Right lobe of liver (tissue), 6 donors: ENCODE measurements at regions not wholly inside any gene's neighbourhood (a gene's known extent, or its start where the extent isn't known, plus 50 kb on each side); places are given as distances from the start of the nearest gene placed in this dataset.

Experiments
- ATAC-seq, 4 donors: fragments of 200-7000 bp; cut with Tn5 transposase; one replicate each; pipeline ENCODE4 v1.9.1; 2020; ENCODE audit warnings: mild to moderate bottlenecking in 4 of 4, moderate library complexity in 4 of 4
- DNase-seq, 3 donors: peaks; one replicate each; pipeline ENCODE4 v3.0.0-alpha.2; 2020
- H3K27ac ChIP-seq, 3 donors: fragments of 200-600 bp; one replicate each; pipeline ENCODE4 v1.8.0; 2022
- H3K27me3 ChIP-seq, 2 donors: fragments of 200-600 bp; one replicate each; pipeline ENCODE4 v1.8.0; 2022
- H3K36me3 ChIP-seq, 4 donors: fragments of 200-600 bp; sonication (generic) in 1 of 4; one replicate each; pipeline versions ENCODE4 v1.5.1 to v1.8.0; 2017 to 2022; ENCODE audit warnings: control low read depth in 1 of 4
- H3K4me1 ChIP-seq, 4 donors: fragments of 200-600 bp; sonication (generic) in 1 of 4; one replicate each; pipeline versions ENCODE4 v1.5.1 to v1.8.0; 2017 to 2022; ENCODE audit warnings: control low read depth in 1 of 4
- H3K4me3 ChIP-seq, 3 donors: fragments of 200-600 bp; one replicate each; pipeline ENCODE4 v1.8.0; 2022
- H3K9me3 ChIP-seq, 4 donors: fragments of 200-600 bp; sonication (generic) in 1 of 4; one replicate each; pipeline versions ENCODE4 v1.5.1 to v1.8.0; 2017 to 2022; ENCODE audit warnings: control low read depth in 1 of 4
- CTCF ChIP-seq, 4 donors: fragments of 200-600 bp in 3 of 4; fragments of 450-650 bp in 1 of 4; IDR thresholded peaks; one replicate each; pipeline versions ENCODE4 v1.5.1 to v1.8.0; 2016 to 2022; ENCODE audit warnings: antibody characterized with exemption in 4 of 4, mild to moderate bottlenecking in 2 of 4
- POLR2A ChIP-seq: fragments of 450-650 bp; IDR thresholded peaks from one replicate; pipeline ENCODE4 v1.6.1; 2017; ENCODE audit warnings: antibody characterized with exemption, mild to moderate bottlenecking
- WGBS: methylation state at CpG from one replicate; pipeline ENCODE4 v1.1.6; 2018; ENCODE audit warnings: low coverage, low lambda C conversion rate; ENCODE audit not compliant: insufficient coverage; ENCODE audit errors: missing lambda C conversion rate; 5-methylcytosine and 5-hydroxymethylcytosine counted together
- intact Hi-C, 2 donors: fragments of 100-400 bp; cut with DNase I; formaldehyde crosslinking; loops; one replicate each; pipeline versions ENCODE4 v1.11.2 to v1.14.1; 2022
- donor health status: DM: no; HTN: yes; CAD: no.
- donor health status: DM: no; HTN: no; CAD: no.
- donor health status: DM: no; HTN: no; CAD: no.
- donor health status: DM: no; HTN: yes; CAD: no.
- donor health status: DM: no; HTN: yes; CAD: no.

- no peak for ATAC-seq
These were observed 460.8 kb downstream of the PTH2R start for GRCh38 chr2:208867374-208867773.

GRCh38 chr2:208872591-208872990, 466.0 kb downstream of the PTH2R start:
- Histone ChIP-seq H3K27ac (no peak overlapping the region), H3K4me3 (no peak overlapping the region), H3K4me1 (no peaks in the 10 kb centered on the region), H3K27me3 (no peaks in the 10 kb centered on the region), H3K9me3 (no peaks in the 10 kb centered on the region), H3K36me3 (no peaks in the 10 kb centered on the region)
- DNase-seq (no peak), ATAC-seq (no peak)
- intact Hi-C loops, result no loop called here
- 55% methylated on average over 3 of the region's 3 CpGs for WGBS
- TF ChIP-seq POLR2A (no peak), CTCF (IDR thresholded peaks at IDR 0.05) (no peak)

More at GRCh38 chr2:208867374-208867773, 460.8 kb downstream of the PTH2R start:
- TF ChIP-seq POLR2A (no peak), CTCF (IDR thresholded peaks at IDR 0.05) (no peak)
- no peaks in the 10 kb centered on the region for H3K27me3 ChIP-seq
- H3K4me1 ChIP-seq, result no peaks in the 10 kb centered on the region
- H3K36me3 ChIP-seq, result no peaks in the 10 kb centered on the region
- DNase-seq, result no peak
- intact Hi-C loops, result no loop called here
- no peak overlapping the region for H3K4me3 ChIP-seq
- no peak overlapping the region for H3K27ac ChIP-seq
- no peaks in the 10 kb centered on the region for H3K9me3 ChIP-seq

- DNase-seq, result no peak
- Histone ChIP-seq H3K4me3 (no peak overlapping the region), H3K36me3 (no peaks in the 10 kb centered on the region), H3K9me3 (no peaks in the 10 kb centered on the region), H3K27ac (no peak overlapping the region), H3K4me1 (no peaks in the 10 kb centered on the region), H3K27me3 (no peaks in the 10 kb centered on the region)
- TF ChIP-seq CTCF (IDR thresholded peaks at IDR 0.05), result no peak
- intact Hi-C loops, result no loop called here
- no peak for ATAC-seq
- 27% methylated on average over 3 of the region's 3 CpGs for WGBS
These were observed 473.1 kb downstream of the PTH2R start for GRCh38 chr2:208879666-208880065.

- TF ChIP-seq POLR2A (no peak), CTCF (IDR thresholded peaks at IDR 0.05) (no peak)
- WGBS, result 39% methylated on average over 4 of the region's 4 CpGs
- Histone ChIP-seq H3K27me3 (no peaks in the 10 kb centered on the region), H3K4me1 (no peaks in the 10 kb centered on the region), H3K36me3 (no peaks in the 10 kb centered on the region), H3K27ac (no peak overlapping the region), H3K9me3 (no peaks in the 10 kb centered on the region), H3K4me3 (no peak overlapping the region)
- intact Hi-C loops, result no loop called here
- DNase-seq, result no peak
- ATAC-seq, result no peak
These were observed 473.6 kb downstream of the PTH2R start for GRCh38 chr2:208880171-208880570.

- ATAC-seq (no peak), DNase-seq (no peak)
- Histone ChIP-seq H3K27ac (no peak overlapping the region), H3K9me3 (no peaks in the 10 kb centered on the region), H3K27me3 (no peaks in the 10 kb centered on the region), H3K36me3 (no peaks in the 10 kb centered on the region), H3K4me1 (no peaks in the 10 kb centered on the region), H3K4me3 (no peak overlapping the region)
- intact Hi-C loops, result no loop called here
- WGBS, result 36% methylated on average over 2 of the region's 2 CpGs
- TF ChIP-seq CTCF (IDR thresholded peaks at IDR 0.05), result no peak
- no peak for TF ChIP-seq POLR2A
These were observed 483.9 kb downstream of the PTH2R start for GRCh38 chr2:208890486-208890885.
